CD14-positive monocyte (primary cell): ENCODE measurements at regions not wholly inside any gene's neighbourhood (a gene's known extent, or its start where the extent isn't known, plus 50 kb on each side); places are given as distances from the start of the nearest gene placed in this dataset.

Source experiments
- DNase-seq, 3 donors: peaks; one replicate each; pipeline ENCODE4 v3.0.0-alpha.2; 2011 to 2022
- H2AFZ ChIP-seq: 2 replicates; pipeline ENCODE4 v1.6.0; 2012; ENCODE audit warnings: mild to moderate bottlenecking, low read depth, low read length, inconsistent platforms; ENCODE audit not compliant: insufficient read depth, poor library complexity, severe bottlenecking
- H3K27ac ChIP-seq, 2 donors: 1 replicate in 1 of 2; 2 replicates in 1 of 2; pipeline ENCODE4 v1.5.1; 2012 to 2013; ENCODE audit warnings: low read length in 2 of 2, control low read depth in 1 of 2, inconsistent platforms in 1 of 2, low read depth in 1 of 2, mild to moderate bottlenecking in 1 of 2
- H3K27me3 ChIP-seq, 2 donors: one replicate each; pipeline versions ENCODE4 v1.6.0 to v1.6.1; 2011 to 2013; ENCODE audit warnings: low read length in 2 of 2; ENCODE audit not compliant: control insufficient read depth in 2 of 2, insufficient read depth in 2 of 2
- H3K36me3 ChIP-seq, 2 donors: replicated peaks in 1 of 2; 1 replicate in 1 of 2; 2 replicates in 1 of 2; pipeline versions ENCODE4 v1.5.1 to v1.6.1; 2012 to 2013; ENCODE audit warnings: low read length in 2 of 2, control low read depth in 1 of 2, inconsistent platforms in 1 of 2, mild to moderate bottlenecking in 1 of 2; ENCODE audit not compliant: insufficient read depth in 2 of 2, control insufficient read depth in 1 of 2
- H3K4me1 ChIP-seq, 2 donors: 1 replicate in 1 of 2; 2 replicates in 1 of 2; pipeline versions ENCODE4 v1.5.1 to v1.6.1; 2012 to 2013; ENCODE audit warnings: low read length in 2 of 2, control low read depth in 1 of 2, inconsistent platforms in 1 of 2, mild to moderate bottlenecking in 1 of 2, moderate library complexity in 1 of 2; ENCODE audit not compliant: insufficient read depth in 2 of 2, control insufficient read depth in 1 of 2
- H3K4me2 ChIP-seq: replicated peaks from 2 replicates; pipeline ENCODE3; 2012; ENCODE audit warnings: low read length, moderate library complexity, mild to moderate bottlenecking; ENCODE audit not compliant: poor library complexity, severe bottlenecking; ENCODE audit errors: extremely low read depth
- H3K4me3 ChIP-seq, 3 experiments: fragments of 200-600 bp in 1 of 3; sonication (generic) in 1 of 3; replicated peaks in 1 of 3; 1 replicate in 2 of 3; 2 replicates in 1 of 3; pipeline ENCODE4 v1.5.1; 2011 to 2013; ENCODE audit warnings: low read length in 3 of 3, mild to moderate bottlenecking in 3 of 3, control low read depth in 2 of 3, low read depth in 2 of 3, inconsistent platforms in 1 of 3, moderate library complexity in 1 of 3
- H3K79me2 ChIP-seq: 2 replicates; pipeline ENCODE4 v1.6.0; 2012; ENCODE audit warnings: mild to moderate bottlenecking, control low read depth, inconsistent platforms, low read length, moderate library complexity; ENCODE audit not compliant: insufficient read depth
- H3K9ac ChIP-seq: 2 replicates; pipeline ENCODE4 v1.6.0; 2017; ENCODE audit warnings: low read length, mild to moderate bottlenecking; ENCODE audit not compliant: insufficient read depth, poor library complexity, severe bottlenecking
- H3K9me3 ChIP-seq, 2 donors: replicated peaks in 1 of 2; 1 replicate in 1 of 2; 2 replicates in 1 of 2; pipeline versions ENCODE4 v1.5.1 to v1.6.1; 2012 to 2013; ENCODE audit warnings: low read length in 2 of 2, control low read depth in 1 of 2; ENCODE audit not compliant: control insufficient read depth in 1 of 2, insufficient read depth in 1 of 2
- H4K20me1 ChIP-seq: 2 replicates; pipeline ENCODE4 v1.6.0; 2012; ENCODE audit warnings: mild to moderate bottlenecking, low read length, control low read depth, moderate library complexity; ENCODE audit not compliant: insufficient read depth
- H3K27ac Mint-ChIP-seq, 7 donors: one replicate each; pipeline ENCODE4 v1.8.0; 2020; ENCODE audit warnings: mild to moderate bottlenecking in 7 of 7, mixed read lengths in 7 of 7, moderate library complexity in 6 of 7, inconsistent platforms in 2 of 7
- H3K27me3 Mint-ChIP-seq, 3 donors: one replicate each; pipeline ENCODE4 v1.8.0; 2021 to 2022; ENCODE audit warnings: low read depth in 3 of 3, mild to moderate bottlenecking in 3 of 3, mixed read lengths in 3 of 3, moderate library complexity in 3 of 3, inconsistent platforms in 1 of 3
- H3K36me3 Mint-ChIP-seq, 2 donors: one replicate each; pipeline ENCODE4 v1.8.0; 2020; ENCODE audit warnings: mixed read lengths in 2 of 2, inconsistent platforms in 1 of 2, mild to moderate bottlenecking in 1 of 2
- H3K4me1 Mint-ChIP-seq: one replicate; pipeline ENCODE4 v1.8.0; 2020; ENCODE audit warnings: mild to moderate bottlenecking, mixed read lengths
- H3K4me3 Mint-ChIP-seq, 2 donors: one replicate each; pipeline ENCODE4 v1.8.0; 2020; ENCODE audit warnings: mild to moderate bottlenecking in 2 of 2, mixed read lengths in 2 of 2, moderate library complexity in 1 of 2
- H3K9me3 Mint-ChIP-seq, 7 donors: one replicate each; pipeline ENCODE4 v1.8.0; 2020 to 2022; ENCODE audit warnings: mixed read lengths in 7 of 7, mild to moderate bottlenecking in 6 of 7, moderate library complexity in 6 of 7, inconsistent platforms in 2 of 7
- WGBS: methylation state at CpG from one replicate; pipeline ENCODE4 v1.1.5; 2013; ENCODE audit warnings: missing lambda C conversion rate; ENCODE audit not compliant: insufficient coverage; 5-methylcytosine and 5-hydroxymethylcytosine counted together
- intact Hi-C, 2 donors: fragments of 100-400 bp; cut with micrococcal nuclease; formaldehyde crosslinking; loops; one replicate each; pipeline versions ENCODE4 v1.15.0 to v1.15.1; 2023
- TF ChIP-seq, protein P1 (sequence below): fragments of 200-600 bp; IDR thresholded peaks from one replicate; pipeline ENCODE4 v1.8.0; 2022; ENCODE audit warnings: antibody characterized with exemption, mild to moderate bottlenecking

DNA sequence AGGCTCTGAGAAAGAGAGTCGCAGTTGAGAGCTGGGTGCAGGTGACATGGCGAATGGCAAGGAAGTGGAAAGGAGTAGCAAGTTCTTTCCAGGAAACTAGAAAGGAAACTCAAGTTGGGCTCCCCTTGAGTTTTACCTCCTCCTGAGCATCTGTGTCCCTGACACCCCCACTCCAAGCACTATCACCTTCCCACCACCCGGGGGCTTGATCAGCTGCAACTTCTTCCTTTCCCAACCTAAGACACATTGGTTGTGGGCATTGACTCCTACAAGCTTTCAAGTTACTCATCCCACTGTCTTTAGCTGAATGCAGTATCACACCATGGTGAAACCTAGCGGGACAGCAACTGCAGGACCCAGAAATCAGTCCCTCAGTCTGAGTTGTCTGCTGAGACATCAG, 256.6 kb upstream of the NR2F2 start:
- peaks cover 2 to 8% (median 4%) of the 10 kb centered on the region in 7 donors for H3K9me3 Mint-ChIP-seq
- H3K9me3 ChIP-seq, result no peaks in the 10 kb centered on the region
- no peak overlapping the region for H3K9ac ChIP-seq
- H3K27ac Mint-ChIP-seq, result no peak overlapping the region
- H3K36me3 ChIP-seq, result no peaks in the 10 kb centered on the region
- no peak for DNase-seq
- WGBS, result 89% methylated on average over 1 of the region's 4 CpGs
- H3K4me1 Mint-ChIP-seq, result no peaks in the 10 kb centered on the region
- H3K4me3 Mint-ChIP-seq, result no peak overlapping the region
- H3K4me3 ChIP-seq, result no peak overlapping the region
- H3K27me3 Mint-ChIP-seq, result peaks cover 0 to 5% (median 3%) of the 10 kb centered on the region in 3 donors
- H3K79me2 ChIP-seq, result no peaks in the 10 kb centered on the region
- intact Hi-C loops, result no loop called here
- no peaks in the 10 kb centered on the region for H3K27me3 ChIP-seq
- H2AFZ ChIP-seq, result no peak overlapping the region
- H3K4me1 ChIP-seq, result no peaks in the 10 kb centered on the region
- H4K20me1 ChIP-seq, result no peaks in the 10 kb centered on the region
- H3K36me3 Mint-ChIP-seq, result no peaks in the 10 kb centered on the region
- no peak overlapping the region for H3K4me2 ChIP-seq
- TF ChIP-seq, protein P1, sequence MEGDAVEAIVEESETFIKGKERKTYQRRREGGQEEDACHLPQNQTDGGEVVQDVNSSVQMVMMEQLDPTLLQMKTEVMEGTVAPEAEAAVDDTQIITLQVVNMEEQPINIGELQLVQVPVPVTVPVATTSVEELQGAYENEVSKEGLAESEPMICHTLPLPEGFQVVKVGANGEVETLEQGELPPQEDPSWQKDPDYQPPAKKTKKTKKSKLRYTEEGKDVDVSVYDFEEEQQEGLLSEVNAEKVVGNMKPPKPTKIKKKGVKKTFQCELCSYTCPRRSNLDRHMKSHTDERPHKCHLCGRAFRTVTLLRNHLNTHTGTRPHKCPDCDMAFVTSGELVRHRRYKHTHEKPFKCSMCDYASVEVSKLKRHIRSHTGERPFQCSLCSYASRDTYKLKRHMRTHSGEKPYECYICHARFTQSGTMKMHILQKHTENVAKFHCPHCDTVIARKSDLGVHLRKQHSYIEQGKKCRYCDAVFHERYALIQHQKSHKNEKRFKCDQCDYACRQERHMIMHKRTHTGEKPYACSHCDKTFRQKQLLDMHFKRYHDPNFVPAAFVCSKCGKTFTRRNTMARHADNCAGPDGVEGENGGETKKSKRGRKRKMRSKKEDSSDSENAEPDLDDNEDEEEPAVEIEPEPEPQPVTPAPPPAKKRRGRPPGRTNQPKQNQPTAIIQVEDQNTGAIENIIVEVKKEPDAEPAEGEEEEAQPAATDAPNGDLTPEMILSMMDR, result no peak
- no peak overlapping the region for H3K27ac ChIP-seq

DNA sequence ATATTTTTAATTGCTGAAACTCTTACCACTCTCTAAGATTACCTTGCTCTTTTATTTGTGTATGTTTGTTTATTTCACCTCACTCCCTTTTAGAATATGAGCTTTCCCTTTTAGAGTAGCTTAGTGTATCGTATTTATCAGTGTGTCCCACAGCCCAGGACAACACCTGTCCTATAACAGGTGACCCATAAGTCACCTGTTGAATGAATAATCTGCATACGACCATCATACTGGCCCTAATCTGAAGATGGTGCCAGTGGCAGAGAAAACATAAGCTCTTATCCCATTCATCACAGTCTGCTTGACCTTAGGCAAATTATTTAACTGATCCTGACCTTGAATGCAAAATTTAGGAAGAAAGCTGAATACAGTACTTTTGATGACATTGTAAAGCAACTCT, 254.6 kb upstream of the NR2F2 start:
- H3K4me3 ChIP-seq, result no peak overlapping the region
- H3K9me3 ChIP-seq, result no peaks in the 10 kb centered on the region
- no peak overlapping the region for H3K27ac ChIP-seq
- no peaks in the 10 kb centered on the region for H4K20me1 ChIP-seq
- no peak for DNase-seq
- no peaks in the 10 kb centered on the region for H3K79me2 ChIP-seq
- H2AFZ ChIP-seq, result no peak overlapping the region
- no peak overlapping the region for H3K27ac Mint-ChIP-seq
- H3K36me3 ChIP-seq, result no peaks in the 10 kb centered on the region
- H3K27me3 ChIP-seq, result no peaks in the 10 kb centered on the region
- WGBS, result 67% methylated on average over 1 of the region's 2 CpGs
- no peak overlapping the region for H3K4me3 Mint-ChIP-seq
- no peak overlapping the region for H3K9ac ChIP-seq
- H3K4me1 ChIP-seq, result no peaks in the 10 kb centered on the region
- peaks cover 0 to 6% (median 3%) of the 10 kb centered on the region in 3 donors for H3K27me3 Mint-ChIP-seq
- H3K36me3 Mint-ChIP-seq, result no peaks in the 10 kb centered on the region
- H3K4me1 Mint-ChIP-seq, result no peaks in the 10 kb centered on the region
- intact Hi-C loops, result no loop called here
- TF ChIP-seq, protein P1, result no peak
- H3K4me2 ChIP-seq, result no peak overlapping the region
- peaks cover 0 to 5% (median 2%) of the 10 kb centered on the region in 7 donors for H3K9me3 Mint-ChIP-seq
